ENCODE measurements at regions not wholly inside any gene's neighbourhood (a gene's known extent, or its start where the extent isn't known, plus 50 kb on each side); places are given as distances from the start of the nearest gene placed in this dataset.

DNA sequence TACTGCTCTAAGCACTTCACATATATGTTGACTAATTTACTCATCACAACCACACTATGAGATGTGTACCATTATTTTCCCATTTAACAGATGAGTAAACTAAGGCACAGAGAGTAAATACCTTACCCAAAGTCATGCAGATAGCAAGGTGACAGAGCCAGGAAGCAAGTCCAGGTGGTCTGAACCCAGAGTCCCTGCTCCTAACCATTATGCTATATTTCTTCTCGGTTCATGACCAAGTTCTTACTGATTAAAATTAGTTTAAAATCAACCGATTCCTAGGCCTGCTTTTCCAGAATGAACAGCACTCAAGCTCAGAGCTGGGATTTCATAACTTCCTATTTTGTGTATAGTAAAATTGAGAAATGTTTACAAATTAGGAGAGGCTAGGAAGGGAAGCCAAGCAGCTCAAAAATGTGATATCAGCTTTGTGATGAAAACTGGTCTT is 85.5 kb upstream of the EGLN3 start (continued):
- TF ChIP-seq, protein P1, sequence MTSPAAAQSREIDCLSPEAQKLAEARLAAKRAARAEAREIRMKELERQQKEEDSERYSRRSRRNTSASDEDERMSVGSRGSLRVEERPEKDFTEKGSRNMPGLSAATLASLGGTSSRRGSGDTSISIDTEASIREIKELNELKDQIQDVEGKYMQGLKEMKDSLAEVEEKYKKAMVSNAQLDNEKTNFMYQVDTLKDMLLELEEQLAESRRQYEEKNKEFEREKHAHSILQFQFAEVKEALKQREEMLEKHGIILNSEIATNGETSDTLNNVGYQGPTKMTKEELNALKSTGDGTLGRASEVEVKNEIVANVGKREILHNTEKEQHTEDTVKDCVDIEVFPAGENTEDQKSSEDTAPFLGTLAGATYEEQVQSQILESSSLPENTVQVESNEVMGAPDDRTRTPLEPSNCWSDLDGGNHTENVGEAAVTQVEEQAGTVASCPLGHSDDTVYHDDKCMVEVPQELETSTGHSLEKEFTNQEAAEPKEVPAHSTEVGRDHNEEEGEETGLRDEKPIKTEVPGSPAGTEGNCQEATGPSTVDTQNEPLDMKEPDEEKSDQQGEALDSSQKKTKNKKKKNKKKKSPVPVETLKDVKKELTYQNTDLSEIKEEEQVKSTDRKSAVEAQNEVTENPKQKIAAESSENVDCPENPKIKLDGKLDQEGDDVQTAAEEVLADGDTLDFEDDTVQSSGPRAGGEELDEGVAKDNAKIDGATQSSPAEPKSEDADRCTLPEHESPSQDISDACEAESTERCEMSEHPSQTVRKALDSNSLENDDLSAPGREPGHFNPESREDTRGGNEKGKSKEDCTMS (CRISPR knock-in tag; conservative IDR thresholded peaks at IDR 0.05), result no peak
- peak; percentile 23; the same call in 1 of the 2 replicates for TF ChIP-seq ZNF337 (CRISPR knock-in tag; IDR thresholded peaks at IDR 0.05; ENCODE audit: borderline replicate concordance, low read depth)
- TF ChIP-seq ZNF362 (CRISPR knock-in tag; IDR thresholded peaks at IDR 0.05; ENCODE audit: borderline replicate concordance), result no peak
- TF ChIP-seq XRCC5 (optimal IDR thresholded peaks at IDR 0.05; ENCODE audit: low read length), result no peak
- TF ChIP-seq NR1H2 (CRISPR knock-in tag; IDR thresholded peaks at IDR 0.05; ENCODE audit: borderline replicate concordance, low read depth), result no peak
- TF ChIP-seq ZNF549 (CRISPR knock-in tag; IDR thresholded peaks at IDR 0.05), result no peak
- TF ChIP-seq SRF (IDR thresholded peaks at IDR 0.05; ENCODE audit: low read depth, low read length), result no peak
- TF ChIP-seq ARID2 (CRISPR knock-in tag; IDR thresholded peaks at IDR 0.05; ENCODE audit: borderline replicate concordance), result peak; percentile 70; the same call in 1 of the 2 replicates
- TF ChIP-seq, protein P2, sequence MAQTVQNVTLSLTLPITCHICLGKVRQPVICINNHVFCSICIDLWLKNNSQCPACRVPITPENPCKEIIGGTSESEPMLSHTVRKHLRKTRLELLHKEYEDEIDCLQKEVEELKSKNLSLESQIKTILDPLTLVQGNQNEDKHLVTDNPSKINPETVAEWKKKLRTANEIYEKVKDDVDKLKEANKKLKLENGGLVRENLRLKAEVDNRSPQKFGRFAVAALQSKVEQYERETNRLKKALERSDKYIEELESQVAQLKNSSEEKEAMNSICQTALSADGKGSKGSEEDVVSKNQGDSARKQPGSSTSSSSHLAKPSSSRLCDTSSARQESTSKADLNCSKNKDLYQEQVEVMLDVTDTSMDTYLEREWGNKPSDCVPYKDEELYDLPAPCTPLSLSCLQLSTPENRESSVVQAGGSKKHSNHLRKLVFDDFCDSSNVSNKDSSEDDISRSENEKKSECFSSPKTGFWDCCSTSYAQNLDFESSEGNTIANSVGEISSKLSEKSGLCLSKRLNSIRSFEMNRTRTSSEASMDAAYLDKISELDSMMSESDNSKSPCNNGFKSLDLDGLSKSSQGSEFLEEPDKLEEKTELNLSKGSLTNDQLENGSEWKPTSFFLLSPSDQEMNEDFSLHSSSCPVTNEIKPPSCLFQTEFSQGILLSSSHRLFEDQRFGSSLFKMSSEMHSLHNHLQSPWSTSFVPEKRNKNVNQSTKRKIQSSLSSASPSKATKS (CRISPR knock-in tag; IDR thresholded peaks at IDR 0.05), result no peak
- no peak for TF ChIP-seq MAFK (conservative IDR thresholded peaks at IDR 0.05 in 1 of 2, IDR thresholded peaks at IDR 0.05 in 1 of 2; ENCODE audit: low read length in 2 of 2)
- no peak for TF ChIP-seq ZNF773 (CRISPR knock-in tag; IDR thresholded peaks at IDR 0.05; ENCODE audit: borderline replicate concordance)
- TF ChIP-seq FOSL2 (CRISPR knock-in tag; IDR thresholded peaks at IDR 0.05), result 0 out of 2 replicates have a peak, but pooled peaks have one; percentile 8
- TF ChIP-seq GABPA (IDR thresholded peaks at IDR 0.05; ENCODE audit: low read depth, low read length), result no peak
- no peak for TF ChIP-seq GABPA (CRISPR knock-in tag; IDR thresholded peaks at IDR 0.05; ENCODE audit: low read depth)
- no peak for TF ChIP-seq GMEB2 (CRISPR knock-in tag; IDR thresholded peaks at IDR 0.05; ENCODE audit: low read depth)
- no peak for TF ChIP-seq ZNF20 (CRISPR knock-in tag; IDR thresholded peaks at IDR 0.05)
- TF ChIP-seq ZNF598 (CRISPR knock-in tag; IDR thresholded peaks at IDR 0.05; ENCODE audit: borderline replicate concordance), result no peak
- no peak for TF ChIP-seq ATAD3A (CRISPR knock-in tag; IDR thresholded peaks at IDR 0.05)
- TF ChIP-seq ZNF772 (CRISPR knock-in tag; IDR thresholded peaks at IDR 0.05), result 0 out of 2 replicates have a peak, but pooled peaks have one; percentile 16
- TF ChIP-seq ZNF652 (CRISPR knock-in tag; IDR thresholded peaks at IDR 0.05; ENCODE audit: borderline replicate concordance, low read depth), result no peak
- no peak for TF ChIP-seq KDM4B (CRISPR knock-in tag; IDR thresholded peaks at IDR 0.05)
- no peak for TF ChIP-seq BORCS8-MEF2B (CRISPR knock-in tag; IDR thresholded peaks at IDR 0.05)
- peak; percentile 74 for TF ChIP-seq CHD4 (IDR thresholded peaks at IDR 0.05; ENCODE audit: borderline replicate concordance, low read length)
- no peak for TF ChIP-seq RELA (CRISPR knock-in tag; IDR thresholded peaks at IDR 0.05)
- no peak for TF ChIP-seq ZNF33A (CRISPR knock-in tag; IDR thresholded peaks at IDR 0.05; ENCODE audit: borderline replicate concordance)
- TF ChIP-seq AGO1 (IDR thresholded peaks at IDR 0.05; ENCODE audit: low read depth, low read length, poor library complexity, severe bottlenecking), result no peak

All from HepG2 (cell line).